ENCODE measurements at regions not wholly inside any gene's neighbourhood (a gene's known extent, or its start where the extent isn't known, plus 50 kb on each side); places are given as distances from the start of the nearest gene placed in this dataset.

DNA sequence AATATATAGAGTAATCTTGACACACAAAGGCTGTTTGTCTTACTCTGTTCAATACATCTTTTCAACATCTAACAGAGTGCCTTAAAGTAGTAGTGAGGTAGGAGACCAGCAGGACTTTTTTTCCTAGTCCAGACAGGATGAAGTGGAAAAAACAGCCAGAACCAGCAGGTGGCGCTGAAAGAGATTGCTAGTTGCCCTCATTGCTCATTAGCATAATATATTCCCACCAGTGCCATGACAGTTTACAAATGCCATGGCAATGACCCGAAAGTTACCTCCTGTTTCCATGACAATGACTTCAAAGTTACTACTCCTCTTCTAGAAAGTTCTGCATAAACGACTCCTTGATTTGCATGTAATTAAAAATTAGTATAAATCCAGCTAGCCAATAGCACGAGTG, 387.4 kb downstream of the ACTL7B start:
- H3K4me3 ChIP-seq, result no peak overlapping the region
- H3K4me1 ChIP-seq, result peaks cover 0 to 12% of the 10 kb centered on the region in 2 donors
- no peak for DNase-seq (ENCODE audit: low spot score)
- H3K27me3 ChIP-seq, result no peaks in the 10 kb centered on the region
- no peak overlapping the region for H3K27ac ChIP-seq
- H3K36me3 ChIP-seq, result no peaks in the 10 kb centered on the region
- TF ChIP-seq, protein P1, sequence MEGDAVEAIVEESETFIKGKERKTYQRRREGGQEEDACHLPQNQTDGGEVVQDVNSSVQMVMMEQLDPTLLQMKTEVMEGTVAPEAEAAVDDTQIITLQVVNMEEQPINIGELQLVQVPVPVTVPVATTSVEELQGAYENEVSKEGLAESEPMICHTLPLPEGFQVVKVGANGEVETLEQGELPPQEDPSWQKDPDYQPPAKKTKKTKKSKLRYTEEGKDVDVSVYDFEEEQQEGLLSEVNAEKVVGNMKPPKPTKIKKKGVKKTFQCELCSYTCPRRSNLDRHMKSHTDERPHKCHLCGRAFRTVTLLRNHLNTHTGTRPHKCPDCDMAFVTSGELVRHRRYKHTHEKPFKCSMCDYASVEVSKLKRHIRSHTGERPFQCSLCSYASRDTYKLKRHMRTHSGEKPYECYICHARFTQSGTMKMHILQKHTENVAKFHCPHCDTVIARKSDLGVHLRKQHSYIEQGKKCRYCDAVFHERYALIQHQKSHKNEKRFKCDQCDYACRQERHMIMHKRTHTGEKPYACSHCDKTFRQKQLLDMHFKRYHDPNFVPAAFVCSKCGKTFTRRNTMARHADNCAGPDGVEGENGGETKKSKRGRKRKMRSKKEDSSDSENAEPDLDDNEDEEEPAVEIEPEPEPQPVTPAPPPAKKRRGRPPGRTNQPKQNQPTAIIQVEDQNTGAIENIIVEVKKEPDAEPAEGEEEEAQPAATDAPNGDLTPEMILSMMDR (IDR thresholded peaks at IDR 0.05), result peak in 1 of 2 donors; percentile 47
- no peaks in the 10 kb centered on the region for H3K9me3 ChIP-seq

DNA sequence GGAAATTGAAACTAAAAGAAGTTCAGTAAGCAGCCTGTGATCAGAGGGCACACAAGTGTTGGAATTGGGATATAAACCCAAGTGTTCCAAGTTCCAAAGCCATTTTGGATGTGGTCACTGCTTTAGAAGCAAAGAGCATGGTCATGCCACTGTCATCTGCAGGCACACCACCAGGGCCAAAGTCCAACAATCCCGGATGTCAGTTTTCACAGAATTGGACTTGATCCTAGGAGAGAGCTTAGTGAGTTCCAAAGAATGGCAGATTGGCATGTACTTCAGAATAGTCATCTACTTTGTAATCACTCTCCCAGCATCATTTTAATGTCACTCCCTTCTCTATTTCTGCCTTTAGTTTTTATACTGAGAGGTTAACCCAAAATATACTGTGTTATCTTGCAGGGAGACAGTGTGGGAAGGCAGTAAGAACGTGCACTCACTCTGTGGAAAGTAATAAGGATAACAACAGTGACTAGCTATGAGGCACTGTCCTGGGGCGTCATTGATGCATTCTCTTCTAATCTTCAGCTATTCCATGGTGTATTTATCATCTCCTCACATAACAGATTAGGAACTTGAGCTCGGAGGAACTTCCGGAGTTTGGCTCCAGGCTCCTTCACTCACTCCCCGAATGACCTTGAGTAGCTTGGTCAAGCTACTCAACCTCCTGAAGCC, 388.0 kb downstream of the ACTL7B start:
- Histone ChIP-seq H3K9me3 (no peaks in the 10 kb centered on the region), H3K4me1 (peaks cover 0 to 8% of the 10 kb centered on the region in 2 donors), H3K36me3 (no peaks in the 10 kb centered on the region), H3K4me3 (no peak overlapping the region), H3K27ac (no peak overlapping the region), H3K27me3 (no peaks in the 10 kb centered on the region)
- TF ChIP-seq, protein P1 (IDR thresholded peaks at IDR 0.05), result no peak
- DNase-seq (ENCODE audit: low spot score), result no peak

DNA sequence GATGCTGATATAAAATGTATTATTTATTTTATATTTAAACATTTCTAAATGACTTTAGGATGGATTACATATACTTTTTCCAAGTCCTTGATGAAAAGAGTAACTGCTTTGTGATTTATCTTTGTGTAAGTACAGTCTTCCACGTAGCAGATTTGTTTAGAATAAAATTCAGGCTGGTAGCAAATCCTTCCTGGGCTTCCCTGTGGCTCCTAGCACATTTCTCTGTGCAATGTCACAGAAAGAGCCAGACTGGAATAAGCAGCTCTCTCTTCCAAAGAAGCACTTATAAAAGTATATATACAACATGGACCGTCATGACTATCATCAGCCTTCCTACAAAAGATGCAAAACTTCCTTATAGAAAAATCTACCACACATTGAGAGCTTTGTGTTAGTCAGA, 388.6 kb downstream of the ACTL7B start:
- no peak for DNase-seq (ENCODE audit: low spot score)
- TF ChIP-seq, protein P1 (IDR thresholded peaks at IDR 0.05), result no peak
- Histone ChIP-seq H3K27me3 (no peaks in the 10 kb centered on the region), H3K36me3 (no peaks in the 10 kb centered on the region), H3K9me3 (no peaks in the 10 kb centered on the region), H3K27ac (no peak overlapping the region), H3K4me3 (no peak overlapping the region), H3K4me1 (peaks cover 0 to 8% of the 10 kb centered on the region in 2 donors)

DNA sequence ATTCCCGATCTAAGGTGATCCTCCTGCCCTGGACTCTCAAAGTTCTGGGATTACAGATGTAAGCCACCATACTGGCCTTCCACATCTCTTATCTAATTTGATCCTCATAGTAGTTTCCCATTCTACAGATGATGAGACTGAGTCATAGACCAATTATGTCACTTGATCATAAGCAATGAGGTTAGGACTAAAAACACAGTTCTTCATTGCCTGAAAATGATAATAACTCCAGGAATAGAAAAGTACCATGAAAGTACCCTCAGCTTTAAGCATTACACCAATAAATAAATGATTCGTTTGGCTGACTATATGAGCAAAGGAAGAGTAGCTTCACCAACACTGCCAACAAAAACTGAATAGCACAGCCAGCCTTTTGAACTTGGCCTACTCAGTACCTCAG, 389.5 kb downstream of the ACTL7B start:
- no peaks in the 10 kb centered on the region for H3K36me3 ChIP-seq
- no peaks in the 10 kb centered on the region for H3K27me3 ChIP-seq
- H3K4me3 ChIP-seq, result no peak overlapping the region
- no peak for DNase-seq (ENCODE audit: low spot score)
- peaks cover 0 to 8% of the 10 kb centered on the region in 2 donors for H3K4me1 ChIP-seq
- no peak overlapping the region for H3K27ac ChIP-seq
- H3K9me3 ChIP-seq, result no peaks in the 10 kb centered on the region
- TF ChIP-seq, protein P1 (IDR thresholded peaks at IDR 0.05), result no peak

DNA sequence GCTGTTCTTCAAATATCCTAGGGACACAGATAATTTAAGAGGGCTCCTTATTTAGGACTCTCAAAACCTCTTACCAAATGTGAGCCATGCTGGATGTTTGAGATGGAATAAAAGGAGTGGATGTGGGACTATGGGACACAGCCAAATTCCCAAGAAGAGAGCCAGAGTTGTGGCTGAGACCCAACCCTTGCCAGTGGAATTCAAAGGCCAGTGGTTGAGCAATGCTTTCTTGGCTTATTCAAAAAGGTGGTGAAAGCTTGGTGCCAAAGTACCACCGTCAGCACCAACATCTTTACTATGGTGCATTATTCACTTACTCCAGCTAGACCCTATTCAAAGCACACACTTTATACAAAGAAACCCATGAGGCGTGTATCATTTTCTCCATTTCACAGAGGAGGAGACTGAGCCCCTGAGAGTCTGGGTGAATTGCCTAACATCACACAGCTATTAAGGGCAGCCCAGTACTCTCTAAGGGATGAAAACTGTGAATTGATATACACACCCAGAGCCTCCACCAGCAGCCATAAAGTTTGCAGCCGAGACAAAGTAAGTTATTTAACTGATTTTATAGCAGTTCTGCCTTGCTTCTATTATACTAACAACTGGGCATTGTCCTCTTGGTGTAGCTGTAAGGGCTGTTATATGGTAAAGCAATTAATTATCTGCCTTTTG, 391.7 kb downstream of the ACTL7B start:
- no peak overlapping the region for H3K4me3 ChIP-seq
- H3K27ac ChIP-seq, result no peak overlapping the region
- no peaks in the 10 kb centered on the region for H3K9me3 ChIP-seq
- no peaks in the 10 kb centered on the region for H3K27me3 ChIP-seq
- peaks cover 0 to 8% of the 10 kb centered on the region in 2 donors for H3K4me1 ChIP-seq
- no peaks in the 10 kb centered on the region for H3K36me3 ChIP-seq
- TF ChIP-seq, protein P1 (IDR thresholded peaks at IDR 0.05), result no peak
- DNase-seq (ENCODE audit: low spot score), result no peak
